Liver (tissue), 7 donors: ENCODE measurements at regions not wholly inside any gene's neighbourhood (a gene's known extent, or its start where the extent isn't known, plus 50 kb on each side); places are given as distances from the start of the nearest gene placed in this dataset.

ENCODE experiments used
- DNase-seq: peaks from one replicate; pipeline ENCODE4 v3.0.0-alpha.2; 2017; ENCODE audit warnings: low spot score
- H3K27ac ChIP-seq, 2 donors: one replicate each; pipeline ENCODE4 v1.7.0; 2013; ENCODE audit warnings: inconsistent platforms in 2 of 2, low read length in 2 of 2, control low read depth in 1 of 2, low read depth in 1 of 2, mild to moderate bottlenecking in 1 of 2
- H3K27me3 ChIP-seq, 4 donors: one replicate each; pipeline versions ENCODE4 v1.6.1 to v1.7.0; 2013; ENCODE audit warnings: low read length in 3 of 4, inconsistent platforms in 1 of 4, mild to moderate bottlenecking in 1 of 4, moderate library complexity in 1 of 4; ENCODE audit not compliant: control insufficient read depth in 4 of 4, insufficient read depth in 4 of 4
- H3K36me3 ChIP-seq, 4 donors: one replicate each; pipeline versions ENCODE4 v1.6.1 to v1.7.0; 2013; ENCODE audit warnings: low read length in 3 of 4, mild to moderate bottlenecking in 3 of 4, low read depth in 1 of 4, moderate library complexity in 1 of 4; ENCODE audit not compliant: control insufficient read depth in 4 of 4, insufficient read depth in 3 of 4
- H3K4me1 ChIP-seq, 4 donors: one replicate each; pipeline versions ENCODE4 v1.6.1 to v1.7.0; 2013; ENCODE audit warnings: low read length in 3 of 4, mild to moderate bottlenecking in 3 of 4, moderate library complexity in 1 of 4; ENCODE audit not compliant: control insufficient read depth in 4 of 4, insufficient read depth in 4 of 4
- H3K4me3 ChIP-seq, 3 donors: one replicate each; pipeline versions ENCODE4 v1.6.1 to v1.7.0; 2013; ENCODE audit warnings: low read length in 3 of 3, control low read depth in 1 of 3, low read depth in 1 of 3, mild to moderate bottlenecking in 1 of 3
- H3K9ac ChIP-seq, 2 donors: one replicate each; pipeline ENCODE4 v1.7.0; 2013; ENCODE audit warnings: low read length in 2 of 2, mild to moderate bottlenecking in 2 of 2, moderate library complexity in 2 of 2, control low read depth in 1 of 2, low read depth in 1 of 2
- H3K9me3 ChIP-seq, 4 donors: one replicate each; pipeline versions ENCODE4 v1.6.1 to v1.7.0; 2013; ENCODE audit warnings: low read length in 3 of 4; ENCODE audit not compliant: control insufficient read depth in 4 of 4
- ATF3 ChIP-seq: IDR thresholded peaks from 2 replicates; pipeline ENCODE4 v1.6.1; 2016; ENCODE audit warnings: antibody characterized with exemption
- EGR1 ChIP-seq, 2 donors: IDR thresholded peaks; 2 replicates each; pipeline ENCODE4 v1.6.1; 2016 to 2018; ENCODE audit warnings: antibody characterized with exemption in 2 of 2, low read depth in 2 of 2
- FOXA1 ChIP-seq: IDR thresholded peaks from 2 replicates; pipeline ENCODE4 v1.6.1; 2016; ENCODE audit warnings: antibody characterized with exemption
- FOXA2 ChIP-seq: IDR thresholded peaks from 2 replicates; pipeline ENCODE4 v1.6.1; 2016; ENCODE audit warnings: antibody characterized with exemption
- GABPA ChIP-seq, 2 donors: IDR thresholded peaks in 1 of 2; conservative IDR thresholded peaks in 1 of 2; 2 replicates each; pipeline ENCODE4 v1.6.1; 2016; ENCODE audit warnings: antibody characterized with exemption in 2 of 2, mild to moderate bottlenecking in 1 of 2, moderate library complexity in 1 of 2
- HNF4A ChIP-seq, 2 donors: conservative IDR thresholded peaks; 2 replicates each; pipeline ENCODE4 v1.6.1; 2016; ENCODE audit warnings: antibody characterized with exemption in 2 of 2, mild to moderate bottlenecking in 2 of 2
- HNF4G ChIP-seq: IDR thresholded peaks from 2 replicates; pipeline ENCODE4 v1.6.1; 2016; ENCODE audit warnings: antibody characterized with exemption
- JUND ChIP-seq, 2 donors: IDR thresholded peaks; 2 replicates each; pipeline ENCODE4 v1.6.1; 2016; ENCODE audit warnings: antibody characterized with exemption in 2 of 2
- NR2F2 ChIP-seq: IDR thresholded peaks from 2 replicates; pipeline ENCODE4 v1.6.1; 2016; ENCODE audit warnings: antibody characterized with exemption
- RAD21 ChIP-seq, 2 donors: IDR thresholded peaks; 2 replicates each; pipeline ENCODE4 v1.6.1; 2016; ENCODE audit warnings: antibody characterized with exemption in 2 of 2, mild to moderate bottlenecking in 2 of 2
- RXRA ChIP-seq, 2 donors: IDR thresholded peaks; 2 replicates each; pipeline ENCODE4 v1.6.1; 2017 to 2018; ENCODE audit warnings: antibody characterized with exemption in 2 of 2, mild to moderate bottlenecking in 1 of 2
- SP1 ChIP-seq: IDR thresholded peaks from 2 replicates; pipeline ENCODE4 v1.6.1; 2018; ENCODE audit warnings: antibody characterized with exemption, mild to moderate bottlenecking
- TAF1 ChIP-seq: conservative IDR thresholded peaks from 2 replicates; pipeline ENCODE4 v1.6.1; 2016; ENCODE audit warnings: antibody characterized with exemption, mild to moderate bottlenecking
- YY1 ChIP-seq: IDR thresholded peaks from 2 replicates; pipeline ENCODE4 v1.6.1; 2016; ENCODE audit warnings: antibody characterized with exemption, mild to moderate bottlenecking
- ZBTB33 ChIP-seq: IDR thresholded peaks from 2 replicates; pipeline ENCODE4 v1.6.1; 2016; ENCODE audit warnings: antibody characterized with exemption
- TF ChIP-seq, protein P1 (sequence below): fragments of 150-350 bp; IDR thresholded peaks from 2 replicates; pipeline ENCODE4 v1.5.1; 2017; ENCODE audit warnings: improper control_type of control experiment, low read depth, low read length; ENCODE audit not compliant: missing input control
- TF ChIP-seq, protein P2 (sequence below): IDR thresholded peaks from 2 replicates; pipeline ENCODE4 v1.6.1; 2016; ENCODE audit warnings: antibody characterized with exemption, mild to moderate bottlenecking
- TF ChIP-seq, protein P3 (sequence below): IDR thresholded peaks from 2 replicates; pipeline ENCODE4 v1.6.1; 2016; ENCODE audit warnings: antibody characterized with exemption
- donor health status: healthy.
- donor health status: healthy.
- donor health status: healthy.
- donor health status: healthy.

GRCh38 chr3:146331967-146332366, 81.1 kb upstream of the PLSCR4 start:
- DNase-seq, result no peak
- H3K4me3 ChIP-seq, result no peak overlapping the region
- TF ChIP-seq ATF3 (no peak), JUND (IDR thresholded peaks at IDR 0.05) (no peak), FOXA2 (no peak), FOXA1 (no peak), HNF4A (conservative IDR thresholded peaks at IDR 0.05) (no peak), SP1 (no peak), NR2F2 (no peak), TAF1 (no peak), YY1 (no peak), RXRA (IDR thresholded peaks at IDR 0.05) (no peak), ZBTB33 (no peak), HNF4G (no peak), EGR1 (IDR thresholded peaks at IDR 0.05; ENCODE audit: low read depth in 2 of 2) (no peak), GABPA (IDR thresholded peaks at IDR 0.05 in 1 of 2, conservative IDR thresholded peaks at IDR 0.05 in 1 of 2) (no peak), RAD21 (IDR thresholded peaks at IDR 0.05) (no peak)
- TF ChIP-seq, protein P1, sequence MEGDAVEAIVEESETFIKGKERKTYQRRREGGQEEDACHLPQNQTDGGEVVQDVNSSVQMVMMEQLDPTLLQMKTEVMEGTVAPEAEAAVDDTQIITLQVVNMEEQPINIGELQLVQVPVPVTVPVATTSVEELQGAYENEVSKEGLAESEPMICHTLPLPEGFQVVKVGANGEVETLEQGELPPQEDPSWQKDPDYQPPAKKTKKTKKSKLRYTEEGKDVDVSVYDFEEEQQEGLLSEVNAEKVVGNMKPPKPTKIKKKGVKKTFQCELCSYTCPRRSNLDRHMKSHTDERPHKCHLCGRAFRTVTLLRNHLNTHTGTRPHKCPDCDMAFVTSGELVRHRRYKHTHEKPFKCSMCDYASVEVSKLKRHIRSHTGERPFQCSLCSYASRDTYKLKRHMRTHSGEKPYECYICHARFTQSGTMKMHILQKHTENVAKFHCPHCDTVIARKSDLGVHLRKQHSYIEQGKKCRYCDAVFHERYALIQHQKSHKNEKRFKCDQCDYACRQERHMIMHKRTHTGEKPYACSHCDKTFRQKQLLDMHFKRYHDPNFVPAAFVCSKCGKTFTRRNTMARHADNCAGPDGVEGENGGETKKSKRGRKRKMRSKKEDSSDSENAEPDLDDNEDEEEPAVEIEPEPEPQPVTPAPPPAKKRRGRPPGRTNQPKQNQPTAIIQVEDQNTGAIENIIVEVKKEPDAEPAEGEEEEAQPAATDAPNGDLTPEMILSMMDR, result no peak
- TF ChIP-seq, protein P2, sequence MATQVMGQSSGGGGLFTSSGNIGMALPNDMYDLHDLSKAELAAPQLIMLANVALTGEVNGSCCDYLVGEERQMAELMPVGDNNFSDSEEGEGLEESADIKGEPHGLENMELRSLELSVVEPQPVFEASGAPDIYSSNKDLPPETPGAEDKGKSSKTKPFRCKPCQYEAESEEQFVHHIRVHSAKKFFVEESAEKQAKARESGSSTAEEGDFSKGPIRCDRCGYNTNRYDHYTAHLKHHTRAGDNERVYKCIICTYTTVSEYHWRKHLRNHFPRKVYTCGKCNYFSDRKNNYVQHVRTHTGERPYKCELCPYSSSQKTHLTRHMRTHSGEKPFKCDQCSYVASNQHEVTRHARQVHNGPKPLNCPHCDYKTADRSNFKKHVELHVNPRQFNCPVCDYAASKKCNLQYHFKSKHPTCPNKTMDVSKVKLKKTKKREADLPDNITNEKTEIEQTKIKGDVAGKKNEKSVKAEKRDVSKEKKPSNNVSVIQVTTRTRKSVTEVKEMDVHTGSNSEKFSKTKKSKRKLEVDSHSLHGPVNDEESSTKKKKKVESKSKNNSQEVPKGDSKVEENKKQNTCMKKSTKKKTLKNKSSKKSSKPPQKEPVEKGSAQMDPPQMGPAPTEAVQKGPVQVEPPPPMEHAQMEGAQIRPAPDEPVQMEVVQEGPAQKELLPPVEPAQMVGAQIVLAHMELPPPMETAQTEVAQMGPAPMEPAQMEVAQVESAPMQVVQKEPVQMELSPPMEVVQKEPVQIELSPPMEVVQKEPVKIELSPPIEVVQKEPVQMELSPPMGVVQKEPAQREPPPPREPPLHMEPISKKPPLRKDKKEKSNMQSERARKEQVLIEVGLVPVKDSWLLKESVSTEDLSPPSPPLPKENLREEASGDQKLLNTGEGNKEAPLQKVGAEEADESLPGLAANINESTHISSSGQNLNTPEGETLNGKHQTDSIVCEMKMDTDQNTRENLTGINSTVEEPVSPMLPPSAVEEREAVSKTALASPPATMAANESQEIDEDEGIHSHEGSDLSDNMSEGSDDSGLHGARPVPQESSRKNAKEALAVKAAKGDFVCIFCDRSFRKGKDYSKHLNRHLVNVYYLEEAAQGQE, result no peak
- TF ChIP-seq, protein P3, sequence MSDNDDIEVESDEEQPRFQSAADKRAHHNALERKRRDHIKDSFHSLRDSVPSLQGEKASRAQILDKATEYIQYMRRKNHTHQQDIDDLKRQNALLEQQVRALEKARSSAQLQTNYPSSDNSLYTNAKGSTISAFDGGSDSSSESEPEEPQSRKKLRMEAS, result no peak
- peaks cover 0 to 1% (median 0%) of the 10 kb centered on the region in 4 donors for H3K4me1 ChIP-seq
- H3K9me3 ChIP-seq, result no peaks in the 10 kb centered on the region
- H3K9ac ChIP-seq, result no peak overlapping the region
- no peak overlapping the region for H3K27ac ChIP-seq
- H3K27me3 ChIP-seq, result no peaks in the 10 kb centered on the region
- H3K36me3 ChIP-seq, result no peaks in the 10 kb centered on the region
